Fibroblast of gingiva (primary cell): ENCODE measurements at regions not wholly inside any gene's neighbourhood (a gene's known extent, or its start where the extent isn't known, plus 50 kb on each side); places are given as distances from the start of the nearest gene placed in this dataset.
"Not testable (repeated sequence)": the region's sequence is repeated elsewhere in the genome, so short reads cannot be mapped to it uniquely, and the experiment has no call there.

ENCODE experiments used
- DNase-seq: peaks from one replicate; pipeline ENCODE4 v3.0.0-alpha.2; 2011; ENCODE audit warnings: low read depth

- no peak for DNase-seq
Measured at GRCh38 chr2:241958818-241959545, 89.5 kb downstream of the RTP5 start.

- DNase-seq = no peak
Measured at GRCh38 chr2:241959751-241960269, 90.3 kb downstream of the RTP5 start.

- no peak for DNase-seq
Measured at GRCh38 chr2:241961454-241961853, 91.9 kb downstream of the RTP5 start.

- DNase-seq = no peak
Measured at GRCh38 chr2:241964133-241964532, 94.6 kb downstream of the RTP5 start.

- DNase-seq = peak; percentile 59
Measured at GRCh38 chr2:241965931-241966412, 96.4 kb downstream of the RTP5 start.

DNA sequence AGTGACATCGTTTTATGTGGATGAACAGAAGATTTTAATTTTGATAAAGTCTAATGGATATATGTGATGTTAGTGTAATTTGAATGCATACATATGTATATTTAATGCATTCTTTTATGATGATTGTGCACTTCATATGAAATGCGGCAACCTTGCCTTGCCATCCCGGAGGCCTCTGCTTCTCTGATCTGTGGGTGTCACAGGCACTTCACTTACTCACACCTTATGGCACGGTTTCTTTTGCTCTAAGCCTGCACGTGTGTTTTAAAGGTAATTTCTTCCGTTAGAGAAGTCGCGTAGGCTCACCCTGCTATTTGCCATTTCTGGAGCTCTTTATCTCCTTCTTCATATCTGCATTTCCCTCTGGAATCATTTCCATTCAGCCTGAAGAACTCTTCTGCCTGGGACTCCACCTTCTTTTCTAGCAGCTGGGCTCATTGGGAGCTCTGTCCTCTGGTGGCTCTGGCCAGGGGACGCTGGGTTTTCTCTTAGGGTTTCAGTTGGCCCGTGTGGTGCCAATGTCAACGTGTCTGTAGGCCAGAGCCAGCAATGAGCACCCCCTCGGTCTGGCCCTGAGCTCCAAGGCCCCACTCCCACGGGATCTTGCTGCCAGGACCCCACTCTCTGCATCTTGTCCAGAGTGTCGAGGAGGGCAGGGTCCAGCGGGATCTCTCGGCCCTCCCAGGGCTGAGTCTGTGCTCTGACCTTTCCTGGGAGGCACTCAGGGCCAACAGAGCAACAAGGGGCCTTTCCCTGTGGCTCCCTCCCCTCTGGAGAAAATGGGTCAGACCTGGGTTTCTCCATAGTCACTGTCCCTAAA, 97.3 kb downstream of the RTP5 start:
- DNase-seq = no peak

DNA sequence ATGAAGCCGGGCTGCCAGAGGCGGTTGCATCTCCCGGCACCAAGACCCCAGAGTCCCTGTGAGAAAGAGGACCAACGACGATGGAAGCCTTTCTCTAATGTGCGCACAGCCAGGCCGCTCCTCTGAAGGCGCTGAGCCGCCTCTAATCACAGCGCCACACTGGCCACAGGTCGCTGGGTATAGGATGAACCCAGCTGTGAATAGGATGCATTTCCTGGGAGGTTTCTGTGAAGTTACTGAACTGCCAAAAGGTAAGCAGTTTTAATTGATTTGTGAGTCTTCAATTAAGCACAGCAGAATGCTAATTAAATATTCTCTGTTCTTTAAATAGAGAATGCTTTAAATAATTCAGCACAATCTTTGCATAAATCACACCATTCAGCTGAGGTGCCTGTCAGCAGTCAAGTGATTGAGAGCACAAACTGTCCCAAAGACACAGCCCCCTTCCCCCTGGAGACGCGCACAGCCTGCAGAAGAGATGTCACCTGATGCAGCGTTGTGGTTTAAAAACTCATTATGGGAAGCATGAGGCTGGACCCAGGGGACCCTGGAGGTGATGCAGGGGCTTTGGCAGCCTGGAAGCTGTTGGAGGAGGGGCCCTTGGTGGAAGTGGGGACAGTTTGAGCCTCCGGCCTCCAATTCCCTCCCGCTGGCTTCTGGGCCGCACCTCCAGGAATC, 98.1 kb downstream of the RTP5 start:
- no peak for DNase-seq

GRCh38 chr2:241968417-241968816, 98.9 kb downstream of the RTP5 start:
- no peak for DNase-seq

GRCh38 chr2:241969182-241969581, 99.7 kb downstream of the RTP5 start:
- DNase-seq = not testable (repeated sequence)

DNA sequence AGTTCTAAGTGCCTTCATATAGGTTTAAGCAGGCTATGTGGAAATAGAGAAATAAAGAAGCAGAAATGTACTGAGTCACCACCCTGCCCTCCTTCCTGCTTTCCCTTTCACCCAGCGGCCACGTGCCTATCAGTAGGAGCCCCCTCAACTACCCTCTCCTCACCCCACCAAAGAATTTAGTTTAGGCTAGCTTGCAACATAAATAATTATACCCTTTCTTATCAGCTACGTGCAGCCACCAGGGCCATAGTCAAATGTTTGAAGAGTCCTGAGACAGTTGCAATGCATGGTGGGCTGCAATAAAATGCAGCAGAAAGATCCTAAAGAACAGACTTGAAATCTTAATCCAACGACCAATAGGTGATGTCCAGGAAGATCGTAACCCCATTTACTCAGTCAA, 101.2 kb downstream of the RTP5 start:
- DNase-seq = no peak

GRCh38 chr2:241974096-241974495, 104.6 kb downstream of the RTP5 start:
- no peak for DNase-seq

- no peak for DNase-seq
Measured at GRCh38 chr2:241974851-241975592, 105.5 kb downstream of the RTP5 start.

DNA sequence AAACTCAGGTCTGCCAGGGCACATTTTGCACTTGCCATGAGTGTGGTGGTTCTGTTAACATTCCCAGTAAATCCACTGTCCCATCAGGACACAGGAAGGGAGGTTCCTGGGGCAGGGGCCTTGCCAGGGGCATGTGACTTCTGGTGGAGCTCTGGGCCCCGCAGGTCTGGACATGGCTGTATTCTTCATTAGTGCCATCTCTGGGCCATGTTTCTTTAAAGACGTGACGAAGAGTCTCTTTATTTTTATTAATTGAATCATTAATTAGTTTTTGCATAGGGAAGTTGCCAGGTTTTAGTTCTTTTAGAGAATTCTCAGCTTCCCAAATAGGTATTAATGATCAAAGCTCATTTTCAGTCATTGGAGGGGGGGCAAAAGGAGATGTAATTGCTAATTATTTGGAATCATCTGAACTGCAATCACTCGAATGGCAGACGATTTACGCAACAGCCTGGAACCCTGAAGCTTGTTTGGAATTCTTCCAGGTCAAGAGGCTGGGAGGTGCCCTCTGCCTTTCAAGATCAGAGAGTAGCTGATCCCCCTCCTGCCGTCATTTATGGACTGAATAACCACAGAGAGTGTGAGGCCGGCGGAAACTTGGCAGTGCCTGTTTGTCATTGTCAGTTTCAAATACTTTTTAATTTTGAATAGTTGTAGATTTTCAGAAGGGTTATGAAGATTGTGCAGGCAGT, 106.2 kb downstream of the RTP5 start:
- no peak for DNase-seq

GRCh38 chr2:241976296-241976695, 106.8 kb downstream of the RTP5 start:
- DNase-seq = no peak

GRCh38 chr2:241977557-241978300, 108.2 kb downstream of the RTP5 start:
- no peak for DNase-seq

GRCh38 chr2:241978670-241979069, 109.1 kb downstream of the RTP5 start:
- no peak for DNase-seq

- DNase-seq = no peak
Measured at GRCh38 chr2:241980193-241980592, 110.7 kb downstream of the RTP5 start.

DNA sequence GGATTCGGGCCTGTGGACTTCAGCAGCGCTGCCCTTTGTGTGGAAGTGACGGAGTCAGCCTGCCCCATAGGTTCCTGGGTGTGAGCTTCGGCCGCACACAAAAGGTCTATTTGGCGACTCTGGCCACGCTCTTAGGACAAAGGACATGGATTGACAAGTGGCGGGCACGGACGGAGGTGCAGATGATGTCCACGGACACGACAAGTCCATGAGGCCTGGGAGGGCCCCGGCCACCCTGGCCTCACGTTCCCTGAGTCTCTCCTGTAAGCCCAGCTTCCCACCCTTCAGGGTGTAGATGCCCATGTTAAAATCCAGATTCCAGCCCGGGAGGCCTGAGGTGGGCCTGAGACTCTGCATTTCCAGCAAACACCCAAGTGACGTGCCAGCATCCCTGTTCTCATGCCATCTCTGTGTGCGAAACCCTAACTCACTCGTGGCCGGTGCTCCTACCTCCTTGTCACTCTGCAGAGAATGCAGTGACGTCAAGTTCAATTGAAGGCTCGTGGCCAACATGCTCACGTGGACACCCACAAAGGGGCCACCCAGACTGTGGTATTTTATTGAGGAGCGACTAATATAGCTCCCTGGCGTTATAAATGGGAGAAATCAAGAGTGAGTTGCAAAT, 111.7 kb downstream of the RTP5 start:
- DNase-seq = no peak

GRCh38 chr2:241982706-241983570, 113.4 kb downstream of the RTP5 start:
- no peak for DNase-seq
